ENCODE measurements at regions not wholly inside any gene's neighbourhood (a gene's known extent, or its start where the extent isn't known, plus 50 kb on each side); places are given as distances from the start of the nearest gene placed in this dataset.

DNA sequence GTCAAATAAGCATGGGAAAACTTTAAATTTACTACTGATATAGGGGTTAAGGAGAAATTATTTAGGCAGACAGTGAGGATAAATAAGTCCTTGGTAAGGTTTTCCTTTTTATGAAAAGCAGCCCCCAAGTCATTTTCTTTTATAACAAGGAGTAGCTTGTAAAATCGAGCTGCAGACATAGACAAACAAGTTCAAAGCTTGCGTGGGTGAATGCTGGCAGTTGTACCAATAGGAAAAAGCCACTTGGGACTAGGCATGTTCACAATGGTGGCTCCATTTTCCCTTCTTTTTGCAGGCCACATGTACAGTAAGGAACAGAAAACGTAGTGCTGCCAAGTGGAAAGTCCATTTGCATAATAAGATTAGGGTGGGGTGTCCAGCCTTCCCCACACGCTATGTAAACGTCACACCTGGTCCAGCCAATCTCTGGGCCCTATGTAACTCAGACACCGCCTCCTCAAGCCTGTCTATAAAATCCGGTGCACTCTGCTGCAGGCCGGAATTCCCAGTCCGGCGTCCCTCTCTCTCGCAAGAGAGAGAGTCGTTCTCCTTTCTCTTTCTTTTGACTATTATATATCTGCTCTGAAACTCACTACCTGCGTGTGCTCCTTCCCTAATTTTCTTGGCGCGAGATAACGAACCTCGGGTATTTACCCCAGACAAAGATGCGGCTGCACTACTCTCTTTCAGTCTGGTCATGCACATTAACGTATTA, 217.1 kb upstream of the MAN1A1 start (continued):
- TF ChIP-seq, protein P1, sequence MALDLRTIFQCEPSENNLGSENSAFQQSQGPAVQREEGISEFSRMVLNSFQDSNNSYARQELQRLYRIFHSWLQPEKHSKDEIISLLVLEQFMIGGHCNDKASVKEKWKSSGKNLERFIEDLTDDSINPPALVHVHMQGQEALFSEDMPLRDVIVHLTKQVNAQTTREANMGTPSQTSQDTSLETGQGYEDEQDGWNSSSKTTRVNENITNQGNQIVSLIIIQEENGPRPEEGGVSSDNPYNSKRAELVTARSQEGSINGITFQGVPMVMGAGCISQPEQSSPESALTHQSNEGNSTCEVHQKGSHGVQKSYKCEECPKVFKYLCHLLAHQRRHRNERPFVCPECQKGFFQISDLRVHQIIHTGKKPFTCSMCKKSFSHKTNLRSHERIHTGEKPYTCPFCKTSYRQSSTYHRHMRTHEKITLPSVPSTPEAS (tag by site-specific recombination; IDR thresholded peaks at IDR 0.05) = no peak
- no peak for TF ChIP-seq ZNF169 (tag by site-specific recombination; IDR thresholded peaks at IDR 0.05)

DNA sequence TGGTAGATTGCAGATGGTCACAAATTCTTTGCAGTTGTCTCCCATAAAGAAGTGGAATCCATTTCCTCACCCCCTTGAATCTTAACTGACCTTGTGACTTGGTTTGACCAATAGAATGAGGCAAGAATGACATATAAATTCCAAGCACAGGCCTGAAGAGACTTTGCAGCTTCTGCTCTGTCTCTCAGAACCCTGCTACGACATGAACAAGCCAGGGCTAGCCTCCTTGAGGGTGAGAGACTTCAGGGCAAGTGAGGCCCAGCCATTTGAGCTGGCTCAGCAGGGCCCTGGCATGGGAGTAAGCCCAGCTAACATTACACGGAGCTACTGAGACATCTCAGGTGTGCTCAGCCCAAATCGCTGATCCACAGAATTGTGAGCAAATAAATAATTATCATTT, 216.3 kb upstream of the MAN1A1 start:
- no peak overlapping the region for H3K27ac ChIP-seq (ENCODE audit: extremely low read depth, low read depth, low read length)
- POLR2A ChIA-PET = no interaction called here
- H3K4me3 ChIP-seq (ENCODE audit: low read depth, low read length) = no peak overlapping the region
- TF ChIP-seq ZSCAN16 (tag by site-specific recombination; IDR thresholded peaks at IDR 0.05) = no peak
- TF ChIP-seq ZNF658 (tag by site-specific recombination; IDR thresholded peaks at IDR 0.05) = no peak
- no peak for TF ChIP-seq ZFHX2 (tag by site-specific recombination; conservative IDR thresholded peaks at IDR 0.05)
- no peak for TF ChIP-seq ZNF2 (tag by site-specific recombination; IDR thresholded peaks at IDR 0.05)
- no peak for TF ChIP-seq ZNF292 (tag by site-specific recombination; IDR thresholded peaks at IDR 0.05; ENCODE audit: borderline replicate concordance, low read depth)
- no peak for TF ChIP-seq ZNF585B (tag by site-specific recombination; IDR thresholded peaks at IDR 0.05)
- TF ChIP-seq ZNF366 (tag by site-specific recombination; conservative IDR thresholded peaks at IDR 0.05) = no peak
- TF ChIP-seq BCL11A (tag by site-specific recombination; IDR thresholded peaks at IDR 0.05; ENCODE audit: low read depth) = no peak
- TF ChIP-seq EGR2 (tag by site-specific recombination; IDR thresholded peaks at IDR 0.05; ENCODE audit: low read depth) = no peak
- no peak for TF ChIP-seq ZNF529 (tag by site-specific recombination; IDR thresholded peaks at IDR 0.05; ENCODE audit: insufficient replicate concordance)
- no peak for TF ChIP-seq ZNF664 (tag by site-specific recombination; IDR thresholded peaks at IDR 0.05)
- TF ChIP-seq ZNF394 (tag by site-specific recombination; IDR thresholded peaks at IDR 0.05; ENCODE audit: borderline replicate concordance) = no peak
- TF ChIP-seq ZNF157 (tag by site-specific recombination; IDR thresholded peaks at IDR 0.05) = no peak
- TF ChIP-seq ZBTB21 (tag by site-specific recombination; IDR thresholded peaks at IDR 0.05) = no peak
- no peak for TF ChIP-seq FEZF1 (tag by site-specific recombination; IDR thresholded peaks at IDR 0.05)
- TF ChIP-seq KLF1 (tag by site-specific recombination; IDR thresholded peaks at IDR 0.05) = no peak
- TF ChIP-seq SETDB1 (IDR thresholded peaks at IDR 0.05; ENCODE audit: insufficient read length, low read length) = no peak
- no peak for TF ChIP-seq ZBTB20 (tag by site-specific recombination; IDR thresholded peaks at IDR 0.05)
- TF ChIP-seq REPIN1 (tag by site-specific recombination; IDR thresholded peaks at IDR 0.05; ENCODE audit: low read depth) = no peak
- no peak for TF ChIP-seq ZNF175 (tag by site-specific recombination; IDR thresholded peaks at IDR 0.05)
- H3K36me3 ChIP-seq (ENCODE audit: control insufficient read depth in 2 of 2, insufficient read depth in 1 of 2, low read length in 2 of 2) = no peaks in the 10 kb centered on the region
- no peaks in the 10 kb centered on the region for H3K4me1 ChIP-seq (ENCODE audit: control insufficient read depth, insufficient read depth, low read length)
- CTCF ChIA-PET = interaction anchor here (0.6 kb wide), 1 partner anchor 52 kb away, joined by 3 read pairs; no protein-coding TSS in a partner anchor
- H3K9me3 ChIP-seq (ENCODE audit: control insufficient read depth, insufficient read depth, low read depth, low read length) = no peaks in the 10 kb centered on the region

DNA sequence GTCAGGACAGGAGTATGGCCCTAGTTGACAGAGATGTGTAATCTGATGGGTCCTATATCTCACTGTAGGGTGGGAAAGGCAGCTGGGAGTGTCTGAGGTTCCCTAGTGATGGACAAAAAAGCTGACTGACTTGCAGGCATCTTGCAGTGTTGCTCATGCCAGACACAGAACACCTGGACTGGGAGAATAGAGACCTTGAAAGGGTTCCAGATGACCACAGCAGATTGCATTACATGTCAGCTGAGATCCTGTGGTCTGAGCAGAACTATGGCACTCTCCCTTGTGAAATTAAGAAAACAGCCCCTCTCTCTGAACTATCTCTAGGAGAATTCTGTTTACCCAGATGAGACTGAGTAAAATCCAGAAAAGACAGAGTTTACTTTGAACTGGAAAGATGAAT, 212.6 kb upstream of the MAN1A1 start:
- POLR2A ChIA-PET = no interaction called here
- Histone ChIP-seq H3K27ac (ENCODE audit: extremely low read depth, low read depth, low read length) (no peak overlapping the region), H3K36me3 (ENCODE audit: control insufficient read depth in 2 of 2, insufficient read depth in 1 of 2, low read length in 2 of 2) (no peaks in the 10 kb centered on the region), H3K9me3 (ENCODE audit: control insufficient read depth, insufficient read depth, low read depth, low read length) (no peaks in the 10 kb centered on the region), H3K4me1 (ENCODE audit: control insufficient read depth, insufficient read depth, low read length) (no peaks in the 10 kb centered on the region), H3K4me3 (ENCODE audit: low read depth, low read length) (no peak overlapping the region)
- no peak for TF ChIP-seq ZNF777 (tag by site-specific recombination; IDR thresholded peaks at IDR 0.05; ENCODE audit: borderline replicate concordance)
- TF ChIP-seq, protein P2, sequence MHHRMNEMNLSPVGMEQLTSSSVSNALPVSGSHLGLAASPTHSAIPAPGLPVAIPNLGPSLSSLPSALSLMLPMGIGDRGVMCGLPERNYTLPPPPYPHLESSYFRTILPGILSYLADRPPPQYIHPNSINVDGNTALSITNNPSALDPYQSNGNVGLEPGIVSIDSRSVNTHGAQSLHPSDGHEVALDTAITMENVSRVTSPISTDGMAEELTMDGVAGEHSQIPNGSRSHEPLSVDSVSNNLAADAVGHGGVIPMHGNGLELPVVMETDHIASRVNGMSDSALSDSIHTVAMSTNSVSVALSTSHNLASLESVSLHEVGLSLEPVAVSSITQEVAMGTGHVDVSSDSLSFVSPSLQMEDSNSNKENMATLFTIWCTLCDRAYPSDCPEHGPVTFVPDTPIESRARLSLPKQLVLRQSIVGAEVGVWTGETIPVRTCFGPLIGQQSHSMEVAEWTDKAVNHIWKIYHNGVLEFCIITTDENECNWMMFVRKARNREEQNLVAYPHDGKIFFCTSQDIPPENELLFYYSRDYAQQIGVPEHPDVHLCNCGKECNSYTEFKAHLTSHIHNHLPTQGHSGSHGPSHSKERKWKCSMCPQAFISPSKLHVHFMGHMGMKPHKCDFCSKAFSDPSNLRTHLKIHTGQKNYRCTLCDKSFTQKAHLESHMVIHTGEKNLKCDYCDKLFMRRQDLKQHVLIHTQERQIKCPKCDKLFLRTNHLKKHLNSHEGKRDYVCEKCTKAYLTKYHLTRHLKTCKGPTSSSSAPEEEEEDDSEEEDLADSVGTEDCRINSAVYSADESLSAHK (tag by site-specific recombination; IDR thresholded peaks at IDR 0.05) = no peak
- CTCF ChIA-PET = no interaction called here

Data from HEK293 (cell line).